Activated CD4-positive, alpha-beta T cell treated with anti-CD3 and anti-CD28 coated beads for 1 hour (primary cell): ENCODE measurements at regions not wholly inside any gene's neighbourhood (a gene's known extent, or its start where the extent isn't known, plus 50 kb on each side); places are given as distances from the start of the nearest gene placed in this dataset.
"Not testable (repeated sequence)": the region's sequence is repeated elsewhere in the genome, so short reads cannot be mapped to it uniquely, and the experiment has no call there.

Experiments
- DNase-seq: peaks from one replicate; pipeline ENCODE4 v3.0.0-alpha.2; 2020

- no peak for DNase-seq
Measured at GRCh38 chr14:38391334-38391733, 135.4 kb upstream of the CLEC14A start.

- DNase-seq, result no peak
Measured at GRCh38 chr14:38389681-38390080, 133.8 kb upstream of the CLEC14A start.

GRCh38 chr14:38387821-38388220 is 131.9 kb upstream of the CLEC14A start:
- DNase-seq, result no peak

- DNase-seq, result no peak
Measured at GRCh38 chr14:38385836-38386235, 129.9 kb upstream of the CLEC14A start.

GRCh38 chr14:38385343-38385742 is 129.4 kb upstream of the CLEC14A start:
- DNase-seq, result no peak

GRCh38 chr14:38384741-38385140 is 128.8 kb upstream of the CLEC14A start:
- DNase-seq, result no peak

- no peak for DNase-seq
Measured at GRCh38 chr14:38367922-38368321, 112.0 kb upstream of the CLEC14A start.

GRCh38 chr14:38366374-38366773 is 110.5 kb upstream of the CLEC14A start:
- DNase-seq, result no peak

- no peak for DNase-seq
Measured at GRCh38 chr14:38363217-38363616, 107.3 kb upstream of the CLEC14A start.

GRCh38 chr14:38357557-38357956 is 101.7 kb upstream of the CLEC14A start:
- DNase-seq, result no peak

GRCh38 chr14:38355473-38355872 is 99.6 kb upstream of the CLEC14A start:
- not testable (repeated sequence) for DNase-seq

GRCh38 chr14:38350102-38350501 is 94.2 kb upstream of the CLEC14A start:
- DNase-seq, result no peak

- no peak for DNase-seq
Measured at GRCh38 chr14:38342803-38343202, 86.9 kb upstream of the CLEC14A start.

GRCh38 chr14:38339696-38340095 is 83.8 kb upstream of the CLEC14A start:
- no peak for DNase-seq

GRCh38 chr14:38336298-38336697 is 80.4 kb upstream of the CLEC14A start:
- DNase-seq, result no peak

GRCh38 chr14:38330275-38330674 is 74.4 kb upstream of the CLEC14A start:
- no peak for DNase-seq

GRCh38 chr14:38329246-38329645 is 73.4 kb upstream of the CLEC14A start:
- no peak for DNase-seq

GRCh38 chr14:38316922-38317321 is 61.0 kb upstream of the CLEC14A start:
- DNase-seq, result no peak

GRCh38 chr14:38311655-38312054 is 55.8 kb upstream of the CLEC14A start:
- DNase-seq, result no peak

- no peak for DNase-seq
Measured at GRCh38 chr14:38310420-38310995, 54.6 kb upstream of the CLEC14A start.

GRCh38 chr14:38309522-38310277 is 53.8 kb upstream of the CLEC14A start:
- no peak for DNase-seq
